ENCODE measurements at regions not wholly inside any gene's neighbourhood (a gene's known extent, or its start where the extent isn't known, plus 50 kb on each side); places are given as distances from the start of the nearest gene placed in this dataset.

- H3K4me3 ChIP-seq (ENCODE audit: insufficient read depth, low read depth, low read length) = no peak overlapping the region
- H3K27ac ChIP-seq (ENCODE audit: insufficient read depth, low read depth, low read length, poor library complexity, severe bottlenecking) = no peak overlapping the region
- no peaks in the 10 kb centered on the region for H3K36me3 ChIP-seq (ENCODE audit: control insufficient read depth, insufficient read depth, low read length)
- H3K4me1 ChIP-seq (ENCODE audit: control insufficient read depth, insufficient read depth, low read length) = peaks cover 20% of the 10 kb centered on the region
- WGBS, 2 experiments = 83 to 100% methylated on average over 2 to 3 of the region's 4 CpGs
- no peaks in the 10 kb centered on the region for H3K27me3 ChIP-seq (ENCODE audit: control insufficient read depth, insufficient read depth, low read length, poor library complexity, severe bottlenecking)
- H3K9me3 ChIP-seq (ENCODE audit: control insufficient read depth, low read length) = no peaks in the 10 kb centered on the region
Measured at GRCh38 chr6:3996349-3996748, 82.6 kb downstream of the FAM217A start.

GRCh38 chr6:3997177-3997770 is 81.7 kb downstream of the FAM217A start:
- H3K9me3 ChIP-seq (ENCODE audit: control insufficient read depth, low read length) = no peaks in the 10 kb centered on the region
- H3K4me1 ChIP-seq (ENCODE audit: control insufficient read depth, insufficient read depth, low read length) = peaks cover 15% of the 10 kb centered on the region
- peak overlapping the region; percentile 74 for H3K27ac ChIP-seq (ENCODE audit: insufficient read depth, low read depth, low read length, poor library complexity, severe bottlenecking)
- no peak overlapping the region for H3K4me3 ChIP-seq (ENCODE audit: insufficient read depth, low read depth, low read length)
- H3K27me3 ChIP-seq (ENCODE audit: control insufficient read depth, insufficient read depth, low read length, poor library complexity, severe bottlenecking) = no peaks in the 10 kb centered on the region
- H3K36me3 ChIP-seq (ENCODE audit: control insufficient read depth, insufficient read depth, low read length) = no peaks in the 10 kb centered on the region
- 51 to 65% methylated on average over 2 to 3 of the region's 3 CpGs for WGBS, 2 experiments

- no peak overlapping the region for H3K4me3 ChIP-seq (ENCODE audit: insufficient read depth, low read depth, low read length)
- no peaks in the 10 kb centered on the region for H3K27me3 ChIP-seq (ENCODE audit: control insufficient read depth, insufficient read depth, low read length, poor library complexity, severe bottlenecking)
- 86 to 90% methylated on average over 2 to 3 of the region's 4 CpGs for WGBS, 2 experiments
- H3K36me3 ChIP-seq (ENCODE audit: control insufficient read depth, insufficient read depth, low read length) = no peaks in the 10 kb centered on the region
- peaks cover 15% of the 10 kb centered on the region for H3K4me1 ChIP-seq (ENCODE audit: control insufficient read depth, insufficient read depth, low read length)
- no peak overlapping the region for H3K27ac ChIP-seq (ENCODE audit: insufficient read depth, low read depth, low read length, poor library complexity, severe bottlenecking)
- H3K9me3 ChIP-seq (ENCODE audit: control insufficient read depth, low read length) = no peaks in the 10 kb centered on the region
Measured at GRCh38 chr6:3999800-4000661, 78.9 kb downstream of the FAM217A start.

- no peaks in the 10 kb centered on the region for H3K27me3 ChIP-seq (ENCODE audit: control insufficient read depth, insufficient read depth, low read length, poor library complexity, severe bottlenecking)
- H3K27ac ChIP-seq (ENCODE audit: insufficient read depth, low read depth, low read length, poor library complexity, severe bottlenecking) = no peak overlapping the region
- 89 to 100% methylated on average over 3 of the region's 3 CpGs for WGBS, 2 experiments
- no peaks in the 10 kb centered on the region for H3K9me3 ChIP-seq (ENCODE audit: control insufficient read depth, low read length)
- H3K36me3 ChIP-seq (ENCODE audit: control insufficient read depth, insufficient read depth, low read length) = no peaks in the 10 kb centered on the region
- no peak overlapping the region for H3K4me3 ChIP-seq (ENCODE audit: insufficient read depth, low read depth, low read length)
- H3K4me1 ChIP-seq (ENCODE audit: control insufficient read depth, insufficient read depth, low read length) = no peaks in the 10 kb centered on the region
Measured at GRCh38 chr6:4004249-4004648, 74.7 kb downstream of the FAM217A start.

GRCh38 chr6:4008324-4009047 is 70.5 kb downstream of the FAM217A start:
- WGBS, 2 experiments = 90 to 94% methylated on average over 1 to 2 of the region's 3 CpGs
- Histone ChIP-seq H3K9me3 (ENCODE audit: control insufficient read depth, low read length) (no peaks in the 10 kb centered on the region), H3K27ac (ENCODE audit: insufficient read depth, low read depth, low read length, poor library complexity, severe bottlenecking) (no peak overlapping the region), H3K4me1 (ENCODE audit: control insufficient read depth, insufficient read depth, low read length) (no peaks in the 10 kb centered on the region), H3K27me3 (ENCODE audit: control insufficient read depth, insufficient read depth, low read length, poor library complexity, severe bottlenecking) (no peaks in the 10 kb centered on the region), H3K36me3 (ENCODE audit: control insufficient read depth, insufficient read depth, low read length) (peaks cover 3% of the 10 kb centered on the region), H3K4me3 (ENCODE audit: insufficient read depth, low read depth, low read length) (no peak overlapping the region)

- no peaks in the 10 kb centered on the region for H3K4me1 ChIP-seq (ENCODE audit: control insufficient read depth, insufficient read depth, low read length)
- no peaks in the 10 kb centered on the region for H3K27me3 ChIP-seq (ENCODE audit: control insufficient read depth, insufficient read depth, low read length, poor library complexity, severe bottlenecking)
- H3K36me3 ChIP-seq (ENCODE audit: control insufficient read depth, insufficient read depth, low read length) = peaks cover 13% of the 10 kb centered on the region
- no peak overlapping the region for H3K4me3 ChIP-seq (ENCODE audit: insufficient read depth, low read depth, low read length)
- H3K27ac ChIP-seq (ENCODE audit: insufficient read depth, low read depth, low read length, poor library complexity, severe bottlenecking) = no peak overlapping the region
- 88 to 92% methylated on average over 7 to 8 of the region's 8 CpGs for WGBS, 2 experiments
- no peaks in the 10 kb centered on the region for H3K9me3 ChIP-seq (ENCODE audit: control insufficient read depth, low read length)
Measured at GRCh38 chr6:4009486-4009885, 69.5 kb downstream of the FAM217A start.

- H3K36me3 ChIP-seq (ENCODE audit: control insufficient read depth, insufficient read depth, low read length) = peaks cover 14% of the 10 kb centered on the region
- no peaks in the 10 kb centered on the region for H3K27me3 ChIP-seq (ENCODE audit: control insufficient read depth, insufficient read depth, low read length, poor library complexity, severe bottlenecking)
- no peak overlapping the region for H3K27ac ChIP-seq (ENCODE audit: insufficient read depth, low read depth, low read length, poor library complexity, severe bottlenecking)
- WGBS, 2 experiments = 92 to 96% methylated on average over 2 of the region's 2 CpGs
- H3K4me1 ChIP-seq (ENCODE audit: control insufficient read depth, insufficient read depth, low read length) = no peaks in the 10 kb centered on the region
- H3K4me3 ChIP-seq (ENCODE audit: insufficient read depth, low read depth, low read length) = no peak overlapping the region
- H3K9me3 ChIP-seq (ENCODE audit: control insufficient read depth, low read length) = no peaks in the 10 kb centered on the region
Measured at GRCh38 chr6:4010048-4010447, 68.9 kb downstream of the FAM217A start.

- H3K36me3 ChIP-seq (ENCODE audit: control insufficient read depth, insufficient read depth, low read length) = peaks cover 14% of the 10 kb centered on the region
- no peaks in the 10 kb centered on the region for H3K27me3 ChIP-seq (ENCODE audit: control insufficient read depth, insufficient read depth, low read length, poor library complexity, severe bottlenecking)
- no peak overlapping the region for H3K27ac ChIP-seq (ENCODE audit: insufficient read depth, low read depth, low read length, poor library complexity, severe bottlenecking)
- H3K4me1 ChIP-seq (ENCODE audit: control insufficient read depth, insufficient read depth, low read length) = no peaks in the 10 kb centered on the region
- no peak overlapping the region for H3K4me3 ChIP-seq (ENCODE audit: insufficient read depth, low read depth, low read length)
- WGBS, 2 experiments = 89 to 91% methylated on average over 3 of the region's 3 CpGs
- H3K9me3 ChIP-seq (ENCODE audit: control insufficient read depth, low read length) = no peaks in the 10 kb centered on the region
Measured at GRCh38 chr6:4010689-4011090, 68.2 kb downstream of the FAM217A start.

- 88 to 94% methylated on average over 2 of the region's 2 CpGs for WGBS, 2 experiments
- H3K27me3 ChIP-seq (ENCODE audit: control insufficient read depth, insufficient read depth, low read length, poor library complexity, severe bottlenecking) = no peaks in the 10 kb centered on the region
- no peaks in the 10 kb centered on the region for H3K4me1 ChIP-seq (ENCODE audit: control insufficient read depth, insufficient read depth, low read length)
- H3K9me3 ChIP-seq (ENCODE audit: control insufficient read depth, low read length) = no peaks in the 10 kb centered on the region
- H3K36me3 ChIP-seq (ENCODE audit: control insufficient read depth, insufficient read depth, low read length) = peaks cover 14% of the 10 kb centered on the region
- H3K27ac ChIP-seq (ENCODE audit: insufficient read depth, low read depth, low read length, poor library complexity, severe bottlenecking) = no peak overlapping the region
- H3K4me3 ChIP-seq (ENCODE audit: insufficient read depth, low read depth, low read length) = no peak overlapping the region
Measured at GRCh38 chr6:4012826-4013225, 66.1 kb downstream of the FAM217A start.

All from ectodermal cell (in vitro differentiated cells).